ENCODE measurements at regions not wholly inside any gene's neighbourhood (a gene's known extent, or its start where the extent isn't known, plus 50 kb on each side); places are given as distances from the start of the nearest gene placed in this dataset.
"Not testable (repeated sequence)": the region's sequence is repeated elsewhere in the genome, so short reads cannot be mapped to it uniquely, and the experiment has no call there.

DNA sequence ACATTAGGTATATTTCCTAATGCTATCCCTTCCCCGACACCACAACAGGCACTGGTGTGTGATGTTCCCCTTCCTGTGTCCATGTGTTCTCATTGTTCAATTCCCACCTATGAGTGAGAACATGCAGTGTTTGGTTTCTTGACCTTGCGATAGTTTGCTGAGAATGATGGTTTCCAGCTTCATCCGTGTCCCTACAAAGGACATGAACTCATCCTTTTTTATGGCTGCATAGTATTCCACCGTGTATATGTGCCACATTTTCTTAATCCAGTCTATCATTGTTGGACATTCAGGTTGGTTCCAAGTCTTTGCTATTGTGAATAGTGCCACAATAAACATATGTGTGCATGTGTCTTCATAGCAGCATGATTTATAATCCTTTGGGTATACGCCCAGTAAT is 228.5 kb upstream of the RARB start:
- not testable (repeated sequence) for TF ChIP-seq CTCF (IDR thresholded peaks at IDR 0.05; ENCODE audit: low read depth, low read length); POLR2A (IDR thresholded peaks at IDR 0.05; ENCODE audit: extremely low read depth, insufficient read length); MYC (IDR thresholded peaks at IDR 0.05; ENCODE audit: low read depth, low read length); MAX (IDR thresholded peaks at IDR 0.05; ENCODE audit: low read depth, low read length)

All from NB4 (cell line).